ENCODE measurements at regions not wholly inside any gene's neighbourhood (a gene's known extent, or its start where the extent isn't known, plus 50 kb on each side); places are given as distances from the start of the nearest gene placed in this dataset.

DNA sequence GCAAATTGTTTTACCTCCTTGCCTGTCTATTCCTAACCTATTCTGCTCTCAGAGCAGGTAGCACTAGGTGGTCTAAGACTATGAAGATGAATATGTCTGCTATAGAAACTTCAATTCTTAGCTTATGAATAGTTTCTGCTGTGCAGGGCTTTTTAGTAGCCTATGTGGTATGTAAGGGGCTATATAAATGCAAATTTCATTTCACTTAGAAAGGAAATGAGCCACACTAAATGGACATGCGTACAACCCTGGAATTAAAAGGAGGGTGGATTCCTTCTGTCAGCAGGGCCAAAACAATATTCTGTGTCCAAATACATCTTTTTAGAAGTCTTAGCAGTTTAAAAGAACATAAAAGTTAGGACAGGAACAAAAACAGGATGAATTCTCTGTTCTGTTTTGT, 163.9 kb upstream of the GEMIN8 start:
- no peaks in the 10 kb centered on the region for H3K27me3 ChIP-seq (replicated peaks; ENCODE audit: insufficient read depth)
- no peak for ATAC-seq (ENCODE audit: insufficient number of reproducible peaks, low FRiP score, low read depth)
- H3K27ac ChIP-seq, result no peak overlapping the region
- H3K4me1 ChIP-seq (ENCODE audit: control insufficient read depth in 1 of 2, low read depth in 2 of 2), result no peaks in the 10 kb centered on the region
- DNase-seq (ENCODE audit: low spot score), result no peak
- TF ChIP-seq, protein P1, sequence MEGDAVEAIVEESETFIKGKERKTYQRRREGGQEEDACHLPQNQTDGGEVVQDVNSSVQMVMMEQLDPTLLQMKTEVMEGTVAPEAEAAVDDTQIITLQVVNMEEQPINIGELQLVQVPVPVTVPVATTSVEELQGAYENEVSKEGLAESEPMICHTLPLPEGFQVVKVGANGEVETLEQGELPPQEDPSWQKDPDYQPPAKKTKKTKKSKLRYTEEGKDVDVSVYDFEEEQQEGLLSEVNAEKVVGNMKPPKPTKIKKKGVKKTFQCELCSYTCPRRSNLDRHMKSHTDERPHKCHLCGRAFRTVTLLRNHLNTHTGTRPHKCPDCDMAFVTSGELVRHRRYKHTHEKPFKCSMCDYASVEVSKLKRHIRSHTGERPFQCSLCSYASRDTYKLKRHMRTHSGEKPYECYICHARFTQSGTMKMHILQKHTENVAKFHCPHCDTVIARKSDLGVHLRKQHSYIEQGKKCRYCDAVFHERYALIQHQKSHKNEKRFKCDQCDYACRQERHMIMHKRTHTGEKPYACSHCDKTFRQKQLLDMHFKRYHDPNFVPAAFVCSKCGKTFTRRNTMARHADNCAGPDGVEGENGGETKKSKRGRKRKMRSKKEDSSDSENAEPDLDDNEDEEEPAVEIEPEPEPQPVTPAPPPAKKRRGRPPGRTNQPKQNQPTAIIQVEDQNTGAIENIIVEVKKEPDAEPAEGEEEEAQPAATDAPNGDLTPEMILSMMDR (IDR thresholded peaks at IDR 0.05), result no peak
- no peak overlapping the region for H3K4me3 ChIP-seq
- H3K9me3 ChIP-seq, result no peaks in the 10 kb centered on the region
- no peaks in the 10 kb centered on the region for H3K36me3 ChIP-seq

DNA sequence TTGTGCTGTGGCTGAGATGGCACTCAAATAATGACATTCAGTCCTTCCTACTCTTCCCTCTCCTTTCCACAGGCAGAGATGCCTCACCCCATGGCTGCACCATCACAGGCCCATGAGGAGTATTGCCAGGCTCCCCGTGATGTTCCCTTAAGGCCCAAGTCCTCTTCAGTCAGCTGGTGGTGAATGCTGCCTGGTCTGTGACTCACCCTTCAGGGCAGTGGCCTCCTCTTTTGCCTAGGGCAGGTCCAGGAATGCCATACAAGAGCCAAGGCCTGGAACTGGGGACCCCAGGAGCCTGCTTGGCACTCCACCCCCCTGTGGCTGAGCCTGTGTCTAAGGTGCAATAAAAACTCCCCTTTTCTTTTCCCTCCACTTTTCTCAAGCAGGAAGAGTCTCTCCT, 144.2 kb upstream of the GEMIN8 start:
- no peak for ATAC-seq (ENCODE audit: insufficient number of reproducible peaks, low FRiP score, low read depth)

GRCh38 chrX:14164828-14165227, 135.1 kb upstream of the GEMIN8 start:
- Histone ChIP-seq H3K4me1 (ENCODE audit: control insufficient read depth in 1 of 2, low read depth in 2 of 2) (no peaks in the 10 kb centered on the region), H3K4me3 (no peak overlapping the region), H3K9me3 (no peaks in the 10 kb centered on the region), H3K36me3 (no peaks in the 10 kb centered on the region), H3K27ac (no peak overlapping the region), H3K27me3 (replicated peaks; ENCODE audit: insufficient read depth) (no peaks in the 10 kb centered on the region)
- ATAC-seq (ENCODE audit: insufficient number of reproducible peaks, low FRiP score, low read depth) (no peak), DNase-seq (ENCODE audit: low spot score) (no peak)
- TF ChIP-seq, protein P1 (IDR thresholded peaks at IDR 0.05), result no peak

More for the DNA sequence above, 144.2 kb upstream of the GEMIN8 start:
- Histone ChIP-seq H3K4me3 (no peak overlapping the region), H3K4me1 (ENCODE audit: control insufficient read depth in 1 of 2, low read depth in 2 of 2) (no peaks in the 10 kb centered on the region), H3K27me3 (replicated peaks; ENCODE audit: insufficient read depth) (no peaks in the 10 kb centered on the region), H3K36me3 (no peaks in the 10 kb centered on the region), H3K27ac (no peak overlapping the region), H3K9me3 (no peaks in the 10 kb centered on the region)
- TF ChIP-seq, protein P1 (IDR thresholded peaks at IDR 0.05), result no peak
- DNase-seq (ENCODE audit: low spot score), result no peak

- TF ChIP-seq, protein P1 (IDR thresholded peaks at IDR 0.05), result no peak
- H3K27ac ChIP-seq, result no peak overlapping the region
- H3K4me1 ChIP-seq (ENCODE audit: control insufficient read depth in 1 of 2, low read depth in 2 of 2), result no peaks in the 10 kb centered on the region
- ATAC-seq (ENCODE audit: insufficient number of reproducible peaks, low FRiP score, low read depth), result no peak
- no peaks in the 10 kb centered on the region for H3K27me3 ChIP-seq (replicated peaks; ENCODE audit: insufficient read depth)
- H3K9me3 ChIP-seq, result no peaks in the 10 kb centered on the region
- H3K4me3 ChIP-seq, result no peak overlapping the region
- H3K36me3 ChIP-seq, result no peaks in the 10 kb centered on the region
- DNase-seq (ENCODE audit: low spot score), result no peak
These were observed 95.8 kb upstream of the GEMIN8 start for GRCh38 chrX:14125462-14125861.

GRCh38 chrX:14124562-14124961, 94.9 kb upstream of the GEMIN8 start:
- no peak overlapping the region for H3K27ac ChIP-seq
- DNase-seq (ENCODE audit: low spot score) (no peak), ATAC-seq (ENCODE audit: insufficient number of reproducible peaks, low FRiP score, low read depth) (no peak)
- no peaks in the 10 kb centered on the region for H3K36me3 ChIP-seq
- no peak overlapping the region for H3K4me3 ChIP-seq
- no peaks in the 10 kb centered on the region for H3K9me3 ChIP-seq
- H3K27me3 ChIP-seq (replicated peaks; ENCODE audit: insufficient read depth), result no peaks in the 10 kb centered on the region
- TF ChIP-seq, protein P1 (IDR thresholded peaks at IDR 0.05), result no peak
- no peaks in the 10 kb centered on the region for H3K4me1 ChIP-seq (ENCODE audit: control insufficient read depth in 1 of 2, low read depth in 2 of 2)

Measured in thoracic aorta (tissue), 2 donors.